Panc1 (cell line): ENCODE measurements at regions not wholly inside any gene's neighbourhood (a gene's known extent, or its start where the extent isn't known, plus 50 kb on each side); places are given as distances from the start of the nearest gene placed in this dataset.

Experiments
- ATAC-seq: fragments of 200-7000 bp; cut with Tn5 transposase; 2 replicates; pipeline ENCODE4 v1.9.1; 2020; ENCODE audit warnings: mild to moderate bottlenecking, moderate library complexity
- BruUV-seq: library from RNA; stranded (reverse); fragments of 400-500 nt; replicated peaks from 2 replicates; lab custom pipeline; 2021; lab: Mats Ljungman, UMichigan
- CTCF ChIA-PET: fragments of 300-600 bp; sonication (Branson Sonifier 250); formaldehyde crosslinking; loops from one replicate; lab custom pipeline; 2022; ENCODE audit warnings: antibody characterized with exemption; lab: Charles Lee
- POLR2A ChIA-PET: fragments of 300-600 bp; sonication (Branson Sonifier 250); formaldehyde crosslinking; loops from one replicate; lab custom pipeline; 2022; ENCODE audit warnings: antibody characterized with exemption; lab: Charles Lee
- DNase-seq: peaks from one replicate; pipeline ENCODE4 v3.0.0-alpha.2; 2010; ENCODE audit warnings: low read depth, low spot score
- H3K27ac ChIP-seq: 2 replicates; pipeline ENCODE4 v1.5.1; 2011; ENCODE audit warnings: mild to moderate bottlenecking, low read length, inconsistent platforms
- H3K27me3 ChIP-seq: fragments of 200-500 bp; sonication (Bioruptor generic); 2 replicates; pipeline ENCODE4 v1.6.0; 2014; ENCODE audit warnings: low read length, inconsistent platforms; ENCODE audit not compliant: control insufficient read depth, insufficient read depth
- H3K36me3 ChIP-seq: fragments of 200-500 bp; sonication (Bioruptor generic); 2 replicates; pipeline ENCODE4 v1.5.1; 2014; ENCODE audit warnings: inconsistent platforms, mild to moderate bottlenecking, low read length, moderate library complexity; ENCODE audit not compliant: control insufficient read depth, insufficient read depth
- H3K4me1 ChIP-seq: 2 replicates; pipeline ENCODE4 v1.5.1; 2011; ENCODE audit warnings: inconsistent platforms, mild to moderate bottlenecking, low read length, moderate library complexity; ENCODE audit not compliant: control insufficient read depth, insufficient read depth
- H3K4me3 ChIP-seq, 2 experiments: 2 replicates each; pipeline ENCODE4 v1.5.1; 2011 to 2012; ENCODE audit warnings: low read depth in 2 of 2, low read length in 2 of 2, mild to moderate bottlenecking in 2 of 2, inconsistent platforms in 1 of 2, moderate library complexity in 1 of 2
- H3K9me3 ChIP-seq: fragments of 200-500 bp; sonication (Bioruptor generic); 2 replicates; pipeline ENCODE4 v1.5.1; 2014; ENCODE audit warnings: low read depth, mild to moderate bottlenecking, inconsistent platforms, low read length, moderate library complexity; ENCODE audit not compliant: control insufficient read depth, insufficient read depth
- POLR2AphosphoS5 ChIP-seq: IDR thresholded peaks from 2 replicates; pipeline ENCODE4 v1.6.1; 2012; ENCODE audit warnings: mild to moderate bottlenecking, low read depth, low read length, moderate library complexity
- SIN3A ChIP-seq: IDR thresholded peaks from 2 replicates; pipeline ENCODE4 v1.6.1; 2012; ENCODE audit warnings: low read depth, mild to moderate bottlenecking, low read length, moderate library complexity, borderline replicate concordance; ENCODE audit not compliant: insufficient read depth
- TCF7L2 ChIP-seq: IDR thresholded peaks from 2 replicates; pipeline ENCODE4 v1.6.1; 2011; ENCODE audit warnings: mild to moderate bottlenecking, low read depth, low read length, inconsistent platforms
- in situ Hi-C: cut with HindIII; loops from 2 replicates; pipeline ENCODE4 v1.10.0; 2016; ENCODE audit warnings: low sequenced_read_pairs, low pct_unique_long_range_greater_than_20kb
- intact Hi-C: fragments of 100-400 bp; cut with micrococcal nuclease; formaldehyde crosslinking; loops from one replicate; pipeline ENCODE4 v1.10.0; 2022; ENCODE audit not compliant: unreplicated experiment
- TF ChIP-seq, protein P1 (sequence below): fragments of 450-650 bp; IDR thresholded peaks from 2 replicates; pipeline ENCODE4 v1.5.1; 2017; ENCODE audit warnings: mild to moderate bottlenecking
- TF ChIP-seq, protein P2 (sequence below), 2 experiments: IDR thresholded peaks; 2 replicates each; pipeline ENCODE4 v1.6.1; 2011 to 2012; ENCODE audit warnings: low read depth in 2 of 2, control low read depth in 1 of 2, low read length in 1 of 2, mild to moderate bottlenecking in 1 of 2, moderate library complexity in 1 of 2; ENCODE audit not compliant: insufficient read depth in 1 of 2

DNA sequence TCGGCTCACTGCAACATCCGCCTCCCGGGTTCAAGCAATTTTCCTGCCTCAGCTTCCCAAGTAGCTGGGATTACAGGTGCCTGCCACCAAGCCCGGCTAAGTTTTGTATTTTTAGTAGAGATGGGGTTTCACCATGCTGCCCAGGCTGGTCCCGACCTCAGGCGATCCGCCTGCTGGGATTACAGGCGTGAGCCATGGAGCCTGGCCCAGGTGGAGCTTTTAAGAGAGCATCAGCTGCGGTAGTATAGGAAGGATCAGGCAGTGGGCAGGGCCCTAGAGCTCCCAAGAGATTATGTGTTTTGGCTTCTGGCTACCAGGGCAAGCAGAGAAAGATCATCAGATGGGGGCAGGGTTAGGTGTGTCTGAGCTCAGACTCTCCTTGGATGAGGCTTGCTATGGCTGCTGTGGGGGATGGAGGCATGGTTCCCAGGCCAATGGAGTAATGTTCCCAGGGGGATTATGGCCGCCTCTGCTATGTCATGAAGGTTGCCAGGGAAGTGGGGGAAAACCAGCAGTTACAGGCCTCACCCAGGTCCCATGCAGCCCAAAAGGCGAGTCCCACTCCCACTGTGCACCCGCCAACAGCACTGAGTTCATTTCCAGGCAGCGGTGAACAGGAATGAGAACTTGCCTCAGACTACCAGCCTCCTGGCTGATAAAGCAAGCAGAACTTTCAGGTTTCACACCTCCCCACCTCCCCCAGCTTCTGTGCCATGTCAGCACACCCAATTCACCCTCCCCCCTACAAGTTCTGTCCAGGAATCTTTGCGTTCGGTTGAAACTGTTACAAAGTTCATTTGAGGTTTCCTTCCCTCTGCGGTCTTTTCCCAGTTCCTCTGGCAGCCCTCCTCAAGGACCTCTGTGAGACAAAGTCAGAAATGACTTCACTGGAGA lies 507.6 kb downstream of the SPATA31D1 start:
- Histone ChIP-seq H3K9me3 (no peaks in the 10 kb centered on the region), H3K27me3 (no peaks in the 10 kb centered on the region), H3K4me1 (no peaks in the 10 kb centered on the region), H3K27ac (no peak overlapping the region), H3K36me3 (no peaks in the 10 kb centered on the region), H3K4me3 (no peak overlapping the region)
- ATAC-seq (no peak), DNase-seq (no peak)
- CTCF ChIA-PET, result no interaction called here
- TF ChIP-seq, protein P1, sequence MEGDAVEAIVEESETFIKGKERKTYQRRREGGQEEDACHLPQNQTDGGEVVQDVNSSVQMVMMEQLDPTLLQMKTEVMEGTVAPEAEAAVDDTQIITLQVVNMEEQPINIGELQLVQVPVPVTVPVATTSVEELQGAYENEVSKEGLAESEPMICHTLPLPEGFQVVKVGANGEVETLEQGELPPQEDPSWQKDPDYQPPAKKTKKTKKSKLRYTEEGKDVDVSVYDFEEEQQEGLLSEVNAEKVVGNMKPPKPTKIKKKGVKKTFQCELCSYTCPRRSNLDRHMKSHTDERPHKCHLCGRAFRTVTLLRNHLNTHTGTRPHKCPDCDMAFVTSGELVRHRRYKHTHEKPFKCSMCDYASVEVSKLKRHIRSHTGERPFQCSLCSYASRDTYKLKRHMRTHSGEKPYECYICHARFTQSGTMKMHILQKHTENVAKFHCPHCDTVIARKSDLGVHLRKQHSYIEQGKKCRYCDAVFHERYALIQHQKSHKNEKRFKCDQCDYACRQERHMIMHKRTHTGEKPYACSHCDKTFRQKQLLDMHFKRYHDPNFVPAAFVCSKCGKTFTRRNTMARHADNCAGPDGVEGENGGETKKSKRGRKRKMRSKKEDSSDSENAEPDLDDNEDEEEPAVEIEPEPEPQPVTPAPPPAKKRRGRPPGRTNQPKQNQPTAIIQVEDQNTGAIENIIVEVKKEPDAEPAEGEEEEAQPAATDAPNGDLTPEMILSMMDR, result no peak
- TF ChIP-seq TCF7L2 (no peak), POLR2AphosphoS5 (no peak), SIN3A (no peak)
- TF ChIP-seq, protein P2, sequence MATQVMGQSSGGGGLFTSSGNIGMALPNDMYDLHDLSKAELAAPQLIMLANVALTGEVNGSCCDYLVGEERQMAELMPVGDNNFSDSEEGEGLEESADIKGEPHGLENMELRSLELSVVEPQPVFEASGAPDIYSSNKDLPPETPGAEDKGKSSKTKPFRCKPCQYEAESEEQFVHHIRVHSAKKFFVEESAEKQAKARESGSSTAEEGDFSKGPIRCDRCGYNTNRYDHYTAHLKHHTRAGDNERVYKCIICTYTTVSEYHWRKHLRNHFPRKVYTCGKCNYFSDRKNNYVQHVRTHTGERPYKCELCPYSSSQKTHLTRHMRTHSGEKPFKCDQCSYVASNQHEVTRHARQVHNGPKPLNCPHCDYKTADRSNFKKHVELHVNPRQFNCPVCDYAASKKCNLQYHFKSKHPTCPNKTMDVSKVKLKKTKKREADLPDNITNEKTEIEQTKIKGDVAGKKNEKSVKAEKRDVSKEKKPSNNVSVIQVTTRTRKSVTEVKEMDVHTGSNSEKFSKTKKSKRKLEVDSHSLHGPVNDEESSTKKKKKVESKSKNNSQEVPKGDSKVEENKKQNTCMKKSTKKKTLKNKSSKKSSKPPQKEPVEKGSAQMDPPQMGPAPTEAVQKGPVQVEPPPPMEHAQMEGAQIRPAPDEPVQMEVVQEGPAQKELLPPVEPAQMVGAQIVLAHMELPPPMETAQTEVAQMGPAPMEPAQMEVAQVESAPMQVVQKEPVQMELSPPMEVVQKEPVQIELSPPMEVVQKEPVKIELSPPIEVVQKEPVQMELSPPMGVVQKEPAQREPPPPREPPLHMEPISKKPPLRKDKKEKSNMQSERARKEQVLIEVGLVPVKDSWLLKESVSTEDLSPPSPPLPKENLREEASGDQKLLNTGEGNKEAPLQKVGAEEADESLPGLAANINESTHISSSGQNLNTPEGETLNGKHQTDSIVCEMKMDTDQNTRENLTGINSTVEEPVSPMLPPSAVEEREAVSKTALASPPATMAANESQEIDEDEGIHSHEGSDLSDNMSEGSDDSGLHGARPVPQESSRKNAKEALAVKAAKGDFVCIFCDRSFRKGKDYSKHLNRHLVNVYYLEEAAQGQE (IDR thresholded peaks at IDR 0.05; ENCODE audit: insufficient read depth in 1 of 2, low read depth in 2 of 2, low read length in 1 of 2), result no peak
- POLR2A ChIA-PET, result no interaction called here
- intact Hi-C loops, result no loop called here
- no TSS peak for BruUV-seq
- in situ Hi-C loops, result no loop called here

DNA sequence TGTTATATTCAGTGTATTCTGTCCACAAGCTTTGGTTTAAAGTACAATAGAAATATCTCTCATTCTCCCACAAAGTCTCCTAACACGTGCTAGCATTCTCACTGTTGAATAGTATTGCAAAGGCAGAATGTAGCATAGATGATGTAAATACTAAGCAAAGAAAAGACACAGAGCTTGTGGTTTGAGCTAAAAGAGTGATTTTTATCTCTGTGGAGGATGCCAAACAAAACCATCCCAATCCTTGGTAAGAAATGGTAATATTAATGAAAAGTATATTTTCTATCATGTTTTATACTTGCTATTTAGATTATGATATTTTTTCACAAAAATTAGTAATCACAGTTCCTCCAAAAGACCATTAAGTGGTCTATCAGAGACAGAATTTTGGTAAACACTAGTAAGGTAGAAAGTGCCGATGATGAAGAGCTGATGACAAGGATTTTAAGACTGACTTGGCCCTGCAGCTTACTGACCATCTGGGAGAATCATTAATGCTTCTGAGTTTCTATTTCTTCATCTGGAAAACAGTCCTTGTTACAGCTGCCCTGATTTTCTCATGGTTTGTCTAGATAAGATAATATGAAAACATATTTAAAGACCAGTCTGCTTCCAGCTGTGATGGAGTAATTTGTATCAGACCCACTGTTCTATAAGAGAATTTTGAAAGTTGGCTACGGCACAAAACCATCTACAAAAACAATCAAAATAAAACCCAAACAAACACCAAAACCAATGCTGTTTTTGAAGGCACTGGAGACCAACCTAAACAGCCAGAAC lies 510.2 kb downstream of the SPATA31D1 start:
- ChIA-PET CTCF (no interaction called here), POLR2A (no interaction called here)
- Histone ChIP-seq H3K9me3 (no peaks in the 10 kb centered on the region), H3K27me3 (no peaks in the 10 kb centered on the region), H3K4me3 (no peak overlapping the region), H3K36me3 (no peaks in the 10 kb centered on the region), H3K4me1 (no peaks in the 10 kb centered on the region), H3K27ac (no peak overlapping the region)
- DNase-seq (no peak), ATAC-seq (no peak)
- TF ChIP-seq TCF7L2 (no peak), SIN3A (no peak), POLR2AphosphoS5 (no peak)
- TF ChIP-seq, protein P1, result no peak
- TF ChIP-seq, protein P2 (IDR thresholded peaks at IDR 0.05; ENCODE audit: insufficient read depth in 1 of 2, low read depth in 2 of 2, low read length in 1 of 2), result no peak
- intact Hi-C loops (no loop called here), in situ Hi-C loops (no loop called here)
- BruUV-seq, result no TSS peak
